IMR-90 (cell line): ENCODE measurements at regions not wholly inside any gene's neighbourhood (a gene's known extent, or its start where the extent isn't known, plus 50 kb on each side); places are given as distances from the start of the nearest gene placed in this dataset.

Experiments used
- ATAC-seq: fragments of 200-7000 bp; cut with Tn5 transposase; 2 replicates; pipeline ENCODE4 v1.9.1; 2020; ENCODE audit warnings: low read depth, mild to moderate bottlenecking, moderate library complexity
- BruUV-seq: library from RNA; stranded (reverse); fragments of 400-500 nt; replicated peaks from 2 replicates; lab custom pipeline; 2021; lab: Mats Ljungman, UMichigan
- CTCF ChIA-PET: fragments of 300-600 bp; formaldehyde crosslinking; extraction: SDS; loops from one replicate; lab custom pipeline; 2021; ENCODE audit warnings: antibody characterized with exemption; lab: Yijun Ruan, JAX
- POLR2A ChIA-PET: fragments of 300-600 bp; sonication (Branson Sonifier 250); formaldehyde crosslinking; loops from one replicate; lab custom pipeline; 2022; ENCODE audit warnings: antibody characterized with exemption; ENCODE audit not compliant: unreplicated experiment; lab: Charles Lee
- DNase-seq: peaks from one replicate; pipeline ENCODE4 v3.0.0; 2013
- H2AFZ ChIP-seq: replicated peaks from 2 replicates; pipeline ENCODE3; 2013; ENCODE audit warnings: low read length, mild to moderate bottlenecking; ENCODE audit not compliant: poor library complexity
- H2AK5ac ChIP-seq: 2 replicates; pipeline ENCODE4 v1.6.1; 2013; ENCODE audit warnings: low read depth, low read length, inconsistent platforms
- H2AK9ac ChIP-seq: replicated peaks from 2 replicates; pipeline ENCODE3; 2013; ENCODE audit warnings: mild to moderate bottlenecking, low read depth, low read length, moderate library complexity; ENCODE audit not compliant: poor library complexity
- H2BK120ac ChIP-seq: 2 replicates; pipeline ENCODE4 v1.6.1; 2013; ENCODE audit warnings: low read depth, low read length, inconsistent platforms
- H2BK15ac ChIP-seq: 3 replicates; pipeline ENCODE4 v1.6.1; 2013; ENCODE audit warnings: low read depth, low read length, inconsistent platforms
- H2BK20ac ChIP-seq: 2 replicates; pipeline ENCODE4 v1.6.1; 2013; ENCODE audit warnings: low read depth, mild to moderate bottlenecking, inconsistent platforms, low read length, moderate library complexity
- H2BK5ac ChIP-seq: 2 replicates; pipeline ENCODE4 v1.6.1; 2013; ENCODE audit warnings: mild to moderate bottlenecking, low read depth, low read length, inconsistent platforms; ENCODE audit not compliant: poor library complexity, severe bottlenecking
- H3K14ac ChIP-seq: replicated peaks from 2 replicates; pipeline ENCODE4 v1.6.1; 2013; ENCODE audit warnings: low read depth, low read length, inconsistent platforms
- H3K18ac ChIP-seq: 2 replicates; pipeline ENCODE4 v1.6.1; 2013; ENCODE audit warnings: low read depth, low read length, control low read depth
- H3K23ac ChIP-seq: 2 replicates; pipeline ENCODE4 v1.6.1; 2013; ENCODE audit warnings: low read depth, low read length, inconsistent platforms
- H3K27ac ChIP-seq: 2 replicates; pipeline ENCODE4 v1.5.1; 2013; ENCODE audit warnings: mild to moderate bottlenecking, control low read depth, low read length; ENCODE audit not compliant: insufficient read depth
- H3K27me3 ChIP-seq: 2 replicates; pipeline ENCODE4 v1.6.1; 2013; ENCODE audit warnings: low read length; ENCODE audit not compliant: control insufficient read depth, insufficient read depth
- H3K36me3 ChIP-seq: 2 replicates; pipeline ENCODE4 v1.6.1; 2013; ENCODE audit warnings: low read length, mixed read lengths; ENCODE audit not compliant: control insufficient read depth, insufficient read depth
- H3K4ac ChIP-seq: 2 replicates; pipeline ENCODE4 v1.6.1; 2013; ENCODE audit warnings: low read depth, low read length, inconsistent platforms
- H3K4me1 ChIP-seq: 2 replicates; pipeline ENCODE4 v1.6.1; 2013; ENCODE audit warnings: low read length, mixed read lengths; ENCODE audit not compliant: control insufficient read depth, insufficient read depth
- H3K4me2 ChIP-seq: 2 replicates; pipeline ENCODE4 v1.6.1; 2013; ENCODE audit warnings: low read depth, mild to moderate bottlenecking, control low read depth, low read length, moderate library complexity
- H3K4me3 ChIP-seq: 2 replicates; pipeline ENCODE4 v1.5.1; 2013; ENCODE audit warnings: low read depth, mild to moderate bottlenecking, control low read depth, low read length, moderate library complexity; ENCODE audit not compliant: insufficient read depth
- H3K56ac ChIP-seq: 2 replicates; pipeline ENCODE4 v1.6.1; 2013; ENCODE audit warnings: low read length, inconsistent platforms; ENCODE audit not compliant: insufficient read depth; ENCODE audit errors: extremely low read depth
- H3K79me1 ChIP-seq, 2 experiments: 2 replicates each; pipeline ENCODE4 v1.6.1; 2013; ENCODE audit warnings: low read length in 2 of 2, inconsistent platforms in 1 of 2, low read depth in 1 of 2
- H3K9ac ChIP-seq: 2 replicates; pipeline ENCODE4 v1.6.1; 2013; ENCODE audit warnings: low read depth, low read length, control low read depth
- H3K9me1 ChIP-seq: 2 replicates; pipeline ENCODE4 v1.6.1; 2013; ENCODE audit warnings: low read length, inconsistent platforms; ENCODE audit not compliant: insufficient read depth
- H3K9me3 ChIP-seq: 2 replicates; pipeline ENCODE4 v1.6.1; 2013; ENCODE audit warnings: low read length; ENCODE audit not compliant: control insufficient read depth, insufficient read depth
- H4K20me1 ChIP-seq: 2 replicates; pipeline ENCODE4 v1.6.1; 2013; ENCODE audit warnings: low read length, inconsistent platforms; ENCODE audit not compliant: insufficient read depth
- H4K5ac ChIP-seq: 2 replicates; pipeline ENCODE4 v1.6.1; 2013; ENCODE audit warnings: mild to moderate bottlenecking, low read depth, low read length, control low read depth
- H4K8ac ChIP-seq, 2 experiments: 2 replicates each; pipeline ENCODE4 v1.6.1; 2013; ENCODE audit warnings: low read depth in 2 of 2, low read length in 2 of 2, control low read depth in 1 of 2, inconsistent platforms in 1 of 2
- H4K91ac ChIP-seq: 2 replicates; pipeline ENCODE4 v1.6.1; 2013; ENCODE audit warnings: low read depth, low read length, inconsistent platforms; ENCODE audit not compliant: insufficient read depth
- BHLHE40 ChIP-seq: fragments of 150-350 bp; IDR thresholded peaks from 2 replicates; pipeline ENCODE4 v1.6.1; 2016; ENCODE audit warnings: mild to moderate bottlenecking, low read depth, low read length
- CEBPB ChIP-seq: IDR thresholded peaks from 2 replicates; pipeline ENCODE4 v1.6.1; 2012; ENCODE audit warnings: low read depth, low read length, improper control_type of control experiment
- CHD1 ChIP-seq: IDR thresholded peaks from 2 replicates; pipeline ENCODE4 v1.6.1; 2012; ENCODE audit warnings: low read depth, low read length, improper control_type of control experiment
- FOS ChIP-seq: fragments of 150-350 bp; IDR thresholded peaks from 2 replicates; pipeline ENCODE4 v1.6.1; 2016; ENCODE audit warnings: low read depth, low read length
- MAFK ChIP-seq: IDR thresholded peaks from 2 replicates; pipeline ENCODE4 v1.6.1; 2012; ENCODE audit warnings: low read depth, low read length, improper control_type of control experiment
- MAZ ChIP-seq: IDR thresholded peaks from 2 replicates; pipeline ENCODE4 v1.6.1; 2012; ENCODE audit warnings: low read depth, mild to moderate bottlenecking, low read length, improper control_type of control experiment, moderate library complexity, borderline replicate concordance
- MXI1 ChIP-seq: IDR thresholded peaks from 2 replicates; pipeline ENCODE4 v1.6.1; 2012; ENCODE audit warnings: low read depth, mild to moderate bottlenecking, low read length, moderate library complexity, borderline replicate concordance
- NFE2L2 ChIP-seq: fragments of 150-350 bp; IDR thresholded peaks from 2 replicates; pipeline ENCODE4 v1.6.1; 2016; ENCODE audit warnings: low read depth, mild to moderate bottlenecking, low read length
- POLR2A ChIP-seq: IDR thresholded peaks from 2 replicates; pipeline ENCODE4 v1.6.1; 2012; ENCODE audit warnings: mild to moderate bottlenecking, low read depth, low read length
- RAD21 ChIP-seq: IDR thresholded peaks from 2 replicates; pipeline ENCODE4 v1.6.1; 2012; ENCODE audit warnings: low read length, improper control_type of control experiment
- RCOR1 ChIP-seq: IDR thresholded peaks from 2 replicates; pipeline ENCODE4 v1.6.1; 2012; ENCODE audit warnings: mild to moderate bottlenecking, low read length, improper control_type of control experiment; ENCODE audit not compliant: insufficient replicate concordance
- RFX5 ChIP-seq: IDR thresholded peaks from 2 replicates; pipeline ENCODE4 v1.8.0; 2012; ENCODE audit warnings: low read depth, mild to moderate bottlenecking, low read length, moderate library complexity
- SMC3 ChIP-seq: fragments of 150-350 bp; IDR thresholded peaks from 2 replicates; pipeline ENCODE4 v1.6.1; 2016; ENCODE audit warnings: low read depth, mild to moderate bottlenecking, antibody characterized with exemption, low read length, moderate library complexity
- USF2 ChIP-seq: fragments of 150-350 bp; IDR thresholded peaks from 2 replicates; pipeline ENCODE4 v1.6.1; 2017; ENCODE audit warnings: mild to moderate bottlenecking, antibody characterized with exemption, low read length, low read depth
- WGBS, 2 experiments: methylation state at CpG; one replicate each; pipeline versions ENCODE4 v1.1.5 to v1.1.7; 2013; ENCODE audit warnings: missing lambda C conversion rate in 2 of 2; ENCODE audit not compliant: insufficient read length in 1 of 2; ENCODE audit errors: extremely low coverage in 2 of 2; 5-methylcytosine and 5-hydroxymethylcytosine counted together
- dilution Hi-C: fragments of 300-500 bp; cut with HindIII; formaldehyde crosslinking; loops from one replicate; pipeline ENCODE4 v1.14.3; 2018; ENCODE audit warnings: low sequenced_read_pairs; ENCODE audit not compliant: unreplicated experiment
- in situ Hi-C: fragments of 300-500 bp; cut with MboI; formaldehyde crosslinking; loops from 3 replicates; pipeline ENCODE4 v1.14.3; 2019; ENCODE audit warnings: low sequenced_read_pairs, inconsistent platforms, mixed read lengths
- intact Hi-C: fragments of 100-400 bp; cut with micrococcal nuclease; formaldehyde crosslinking; loops from 2 replicates; pipeline ENCODE4 v1.10.0; 2022
- TF ChIP-seq, protein P1 (sequence below): fragments of 150-350 bp; IDR thresholded peaks from 2 replicates; pipeline ENCODE4 v1.6.1; 2016; ENCODE audit warnings: low read depth, mild to moderate bottlenecking, low read length, moderate library complexity, borderline replicate concordance
- TF ChIP-seq, protein P2 (sequence below): conservative IDR thresholded peaks from 2 replicates; pipeline ENCODE4 v1.5.1; 2012; ENCODE audit warnings: mild to moderate bottlenecking, low read depth, low read length, improper control_type of control experiment

DNA sequence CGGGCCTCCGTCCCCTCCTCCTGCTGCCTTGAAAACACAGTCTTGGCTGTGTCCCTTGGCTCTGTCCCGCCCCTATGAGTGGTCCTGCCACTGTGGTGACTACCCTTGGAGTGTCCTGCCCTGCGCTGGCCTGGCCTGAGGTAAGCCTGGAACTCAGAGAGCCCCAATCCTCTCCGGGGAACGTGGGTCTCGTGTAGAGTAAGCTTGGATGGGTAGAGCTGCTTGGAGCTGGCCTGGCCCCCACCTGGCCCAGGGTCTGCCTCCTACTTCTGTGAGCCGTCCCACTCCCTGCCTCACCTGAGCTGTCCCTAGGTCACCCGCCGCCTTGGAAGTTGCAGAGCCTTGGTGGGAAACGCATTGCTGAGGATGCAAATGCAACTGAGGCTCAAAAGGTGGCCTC lies 347.1 kb downstream of the CTTN start:
- H3K18ac ChIP-seq, result no peak overlapping the region
- TF ChIP-seq, protein P1, sequence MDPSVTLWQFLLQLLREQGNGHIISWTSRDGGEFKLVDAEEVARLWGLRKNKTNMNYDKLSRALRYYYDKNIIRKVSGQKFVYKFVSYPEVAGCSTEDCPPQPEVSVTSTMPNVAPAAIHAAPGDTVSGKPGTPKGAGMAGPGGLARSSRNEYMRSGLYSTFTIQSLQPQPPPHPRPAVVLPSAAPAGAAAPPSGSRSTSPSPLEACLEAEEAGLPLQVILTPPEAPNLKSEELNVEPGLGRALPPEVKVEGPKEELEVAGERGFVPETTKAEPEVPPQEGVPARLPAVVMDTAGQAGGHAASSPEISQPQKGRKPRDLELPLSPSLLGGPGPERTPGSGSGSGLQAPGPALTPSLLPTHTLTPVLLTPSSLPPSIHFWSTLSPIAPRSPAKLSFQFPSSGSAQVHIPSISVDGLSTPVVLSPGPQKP, result no peak
- no peak for TF ChIP-seq FOS
- TF ChIP-seq, protein P2, sequence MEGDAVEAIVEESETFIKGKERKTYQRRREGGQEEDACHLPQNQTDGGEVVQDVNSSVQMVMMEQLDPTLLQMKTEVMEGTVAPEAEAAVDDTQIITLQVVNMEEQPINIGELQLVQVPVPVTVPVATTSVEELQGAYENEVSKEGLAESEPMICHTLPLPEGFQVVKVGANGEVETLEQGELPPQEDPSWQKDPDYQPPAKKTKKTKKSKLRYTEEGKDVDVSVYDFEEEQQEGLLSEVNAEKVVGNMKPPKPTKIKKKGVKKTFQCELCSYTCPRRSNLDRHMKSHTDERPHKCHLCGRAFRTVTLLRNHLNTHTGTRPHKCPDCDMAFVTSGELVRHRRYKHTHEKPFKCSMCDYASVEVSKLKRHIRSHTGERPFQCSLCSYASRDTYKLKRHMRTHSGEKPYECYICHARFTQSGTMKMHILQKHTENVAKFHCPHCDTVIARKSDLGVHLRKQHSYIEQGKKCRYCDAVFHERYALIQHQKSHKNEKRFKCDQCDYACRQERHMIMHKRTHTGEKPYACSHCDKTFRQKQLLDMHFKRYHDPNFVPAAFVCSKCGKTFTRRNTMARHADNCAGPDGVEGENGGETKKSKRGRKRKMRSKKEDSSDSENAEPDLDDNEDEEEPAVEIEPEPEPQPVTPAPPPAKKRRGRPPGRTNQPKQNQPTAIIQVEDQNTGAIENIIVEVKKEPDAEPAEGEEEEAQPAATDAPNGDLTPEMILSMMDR, result no peak
- TF ChIP-seq USF2, result no peak
- no peak for TF ChIP-seq RFX5
- no peak for TF ChIP-seq RAD21
- no peak for TF ChIP-seq SMC3
- no peak for TF ChIP-seq MXI1
- no peak for TF ChIP-seq BHLHE40
- TF ChIP-seq MAZ, result no peak
- TF ChIP-seq NFE2L2, result no peak
- TF ChIP-seq CHD1, result no peak
- TF ChIP-seq RCOR1, result no peak
- no peak for TF ChIP-seq MAFK
- no peak for TF ChIP-seq POLR2A
- TF ChIP-seq CEBPB, result no peak
- H2AK9ac ChIP-seq, result no peak overlapping the region
- ChIA-PET CTCF (no interaction called here), POLR2A (no interaction called here)
- no peak overlapping the region for H2AFZ ChIP-seq
- H3K14ac ChIP-seq, result no peak overlapping the region
- no peaks in the 10 kb centered on the region; the same call in none of the 2 replicates for H4K20me1 ChIP-seq
- H3K23ac ChIP-seq, result no peak overlapping the region
- H4K5ac ChIP-seq, result no peak overlapping the region
- H3K27ac ChIP-seq, result no peak overlapping the region
- intact Hi-C loops, result no loop called here
- no peaks in the 10 kb centered on the region for H3K4me1 ChIP-seq
- H3K56ac ChIP-seq, result no peak overlapping the region
- H3K36me3 ChIP-seq, result no peaks in the 10 kb centered on the region
- in situ Hi-C loops, result no loop called here
- H3K4me3 ChIP-seq, result no peak overlapping the region
- no peak for DNase-seq
- WGBS, 2 experiments, result 69% methylated on average over 5 of the region's 11 CpGs; no CpG with 5 or more reads in 1 of the 2 experiments
- no peak overlapping the region for H2BK20ac ChIP-seq
- H3K9ac ChIP-seq, result no peak overlapping the region
- H4K91ac ChIP-seq, result no peak overlapping the region
- no peak overlapping the region for H2BK15ac ChIP-seq
- peaks cover 3% of the 10 kb centered on the region; the same call in 1 of the 2 replicates for H3K9me3 ChIP-seq
- no peaks in the 10 kb centered on the region for H3K9me1 ChIP-seq
- ATAC-seq, result no peak
- BruUV-seq, result no TSS peak
- no peak overlapping the region for H2BK120ac ChIP-seq
- H3K4ac ChIP-seq, result no peak overlapping the region
- no peak overlapping the region for H2AK5ac ChIP-seq
- no peak overlapping the region for H2BK5ac ChIP-seq
- H4K8ac ChIP-seq, result no peak overlapping the region
- peaks cover 4% of the 10 kb centered on the region; the same call in 1 of the 2 replicates for H3K27me3 ChIP-seq
- H3K79me1 ChIP-seq, result no peaks in the 10 kb centered on the region
- no peak overlapping the region for H3K4me2 ChIP-seq
- dilution Hi-C loops, result no loop called here
